HCT116 (cell line): ENCODE measurements at regions not wholly inside any gene's neighbourhood (a gene's known extent, or its start where the extent isn't known, plus 50 kb on each side); places are given as distances from the start of the nearest gene placed in this dataset.

Experiments used
- ATAC-seq: fragments of 200-7000 bp; cut with Tn5 transposase; 2 replicates; pipeline ENCODE4 v1.9.1; 2020; ENCODE audit warnings: mild to moderate bottlenecking, moderate library complexity
- BruUV-seq: library from RNA; stranded (reverse); fragments of 400-500 nt; replicated peaks from 2 replicates; lab custom pipeline; 2021; lab: Mats Ljungman, UMichigan
- CTCF ChIA-PET: fragments of 300-600 bp; sonication (Branson Sonifier 250); formaldehyde crosslinking; loops from one replicate; lab custom pipeline; 2021; ENCODE audit warnings: antibody characterized with exemption; lab: Charles Lee
- POLR2A ChIA-PET: fragments of 300-600, 350-600 bp; sonication (Branson Sonifier 250); formaldehyde crosslinking; loops from one replicate; lab custom pipeline; 2021; ENCODE audit warnings: antibody characterized with exemption; lab: Charles Lee
- RAD21 ChIA-PET, 2 experiments: fragments of 300-600 bp; sonication (Branson Sonifier 250); formaldehyde crosslinking; loops; one replicate each; lab custom pipeline; 2023; ENCODE audit warnings: low total read pairs in 2 of 2; ENCODE audit not compliant: uncharacterized antibody in 2 of 2, unreplicated experiment in 2 of 2, low non-redundant PET in 1 of 2; lab: Charles Lee
- DNase-seq: peaks from one replicate; pipeline ENCODE4 v3.0.0-alpha.2; 2010; ENCODE audit warnings: low read depth, low spot score
- H2AFZ ChIP-seq: fragments of 200-600 bp; shearing (Covaris generic), sonication (generic); 2 replicates; pipeline ENCODE4 v1.6.1; 2017; ENCODE audit warnings: low read depth, mixed run types, mixed read lengths, antibody characterized with exemption, low read length; ENCODE audit not compliant: poor library complexity, severe bottlenecking
- H3K27ac ChIP-seq: 2 replicates; pipeline ENCODE4 v1.5.1; 2012; ENCODE audit warnings: low read depth, low read length
- H3K27me3 ChIP-seq: fragments of 200-600 bp; sonication (generic); 2 replicates; pipeline ENCODE4 v1.6.1; 2016; ENCODE audit warnings: mixed run types, low read length, mixed read lengths; ENCODE audit not compliant: insufficient read depth
- H3K36me3 ChIP-seq, 2 experiments: fragments of 200-500 bp in 1 of 2; fragments of 200-600 bp in 1 of 2; sonication (Bioruptor generic) in 1 of 2; sonication (generic) in 1 of 2; 2 replicates each; pipeline versions ENCODE4 v1.5.1 to v1.6.1; 2014 to 2016; ENCODE audit warnings: low read length in 2 of 2, inconsistent platforms in 1 of 2, mixed read lengths in 1 of 2, mixed run types in 1 of 2; ENCODE audit not compliant: insufficient read depth in 2 of 2, control insufficient read depth in 1 of 2
- H3K4me1 ChIP-seq, 2 experiments: fragments of 200-600 bp in 1 of 2; sonication (generic) in 1 of 2; 2 replicates each; pipeline versions ENCODE4 v1.5.1 to v1.6.1; 2012 to 2017; ENCODE audit warnings: low read length in 2 of 2, inconsistent platforms in 1 of 2, mild to moderate bottlenecking in 1 of 2, mixed read lengths in 1 of 2, mixed run types in 1 of 2, moderate library complexity in 1 of 2; ENCODE audit not compliant: insufficient read depth in 2 of 2, control insufficient read depth in 1 of 2
- H3K4me2 ChIP-seq: fragments of 200-600 bp; sonication (generic); 2 replicates; pipeline ENCODE4 v1.6.1; 2017; ENCODE audit warnings: mixed run types, low read length, mixed read lengths
- H3K4me3 ChIP-seq, 2 experiments: fragments of 200-600 bp in 1 of 2; sonication (generic) in 1 of 2; replicated peaks in 1 of 2; 2 replicates each; pipeline ENCODE4 v1.5.1; 2011 to 2016; ENCODE audit warnings: low read length in 2 of 2, control low read depth in 1 of 2, low read depth in 1 of 2, mild to moderate bottlenecking in 1 of 2, mixed read lengths in 1 of 2, mixed run types in 1 of 2
- H3K79me2 ChIP-seq: fragments of 200-600 bp; sonication (generic); 2 replicates; pipeline ENCODE4 v1.6.1; 2017; ENCODE audit warnings: mild to moderate bottlenecking, mixed run types, low read length, moderate library complexity, mixed read lengths; ENCODE audit not compliant: insufficient read depth
- H3K9ac ChIP-seq: fragments of 200-600 bp; sonication (generic); 2 replicates; pipeline ENCODE4 v1.6.1; 2016; ENCODE audit warnings: low read length, mixed read lengths
- H3K9me2 ChIP-seq: fragments of 200-600 bp; sonication (generic), shearing (Covaris generic); 2 replicates; pipeline ENCODE4 v1.6.1; 2017; ENCODE audit warnings: mixed run types, mild to moderate bottlenecking, moderate library complexity; ENCODE audit not compliant: insufficient read depth
- H3K9me3 ChIP-seq, 2 experiments: fragments of 200-500 bp in 1 of 2; fragments of 200-600 bp in 1 of 2; sonication (Bioruptor generic) in 1 of 2; sonication (generic) in 1 of 2; 2 replicates each; pipeline ENCODE4 v1.6.1; 2014 to 2017; ENCODE audit warnings: low read length in 2 of 2, mixed read lengths in 2 of 2, inconsistent platforms in 1 of 2, low read depth in 1 of 2, mild to moderate bottlenecking in 1 of 2, mixed run types in 1 of 2, moderate library complexity in 1 of 2; ENCODE audit not compliant: control insufficient read depth in 1 of 2, insufficient read depth in 1 of 2
- H4K20me1 ChIP-seq: fragments of 200-600 bp; sonication (generic), shearing (Covaris generic); 2 replicates; pipeline ENCODE4 v1.6.1; 2017; ENCODE audit warnings: mixed run types, mild to moderate bottlenecking, moderate library complexity; ENCODE audit not compliant: insufficient read depth
- CEBPB ChIP-seq: IDR thresholded peaks from 2 replicates; pipeline ENCODE4 v1.6.1; 2012; ENCODE audit warnings: low read depth
- CTCF ChIP-seq, 3 experiments: fragments of 200-600 bp in 1 of 3; sonication (generic) in 1 of 3; IDR thresholded peaks in 2 of 3; conservative IDR thresholded peaks in 1 of 3; 2 replicates each; pipeline ENCODE4 v1.5.1; 2012 to 2017; ENCODE audit warnings: low read depth in 2 of 3, low read length in 2 of 3, antibody characterized with exemption in 1 of 3, borderline replicate concordance in 1 of 3, control low read depth in 1 of 3, mild to moderate bottlenecking in 1 of 3, mixed read lengths in 1 of 3, mixed run types in 1 of 3, moderate library complexity in 1 of 3; ENCODE audit not compliant: insufficient read depth in 1 of 3
- EZH2 ChIP-seq: fragments of 200-600 bp; sonication (generic); IDR thresholded peaks from 2 replicates; pipeline ENCODE4 v1.6.1; 2017; ENCODE audit warnings: antibody characterized with exemption, mixed run types
- EZH2phosphoT487 ChIP-seq: fragments of 200-600 bp; IDR thresholded peaks from 2 replicates; pipeline ENCODE4 v1.6.1; 2018; ENCODE audit warnings: antibody characterized with exemption, borderline replicate concordance
- FOSL1 ChIP-seq: IDR thresholded peaks from 2 replicates; pipeline ENCODE4 v1.6.1; 2012; ENCODE audit warnings: low read depth
- JUND ChIP-seq: IDR thresholded peaks from 2 replicates; pipeline ENCODE4 v1.6.1; 2012
- MAX ChIP-seq: IDR thresholded peaks from 2 replicates; pipeline ENCODE4 v1.6.1; 2012
- POLR2A ChIP-seq: IDR thresholded peaks from 2 replicates; pipeline ENCODE4 v1.7.0; 2011; ENCODE audit warnings: borderline replicate concordance; ENCODE audit not compliant: insufficient read depth, insufficient read length; ENCODE audit errors: extremely low read depth
- POLR2AphosphoS5 ChIP-seq: IDR thresholded peaks from 2 replicates; pipeline ENCODE4 v1.6.1; 2011; ENCODE audit warnings: mild to moderate bottlenecking, low read depth, low read length, moderate library complexity
- RAD21 ChIP-seq: IDR thresholded peaks from 2 replicates; pipeline ENCODE4 v1.6.1; 2012; ENCODE audit warnings: low read depth, mild to moderate bottlenecking
- SIN3A ChIP-seq: IDR thresholded peaks from 2 replicates; pipeline ENCODE4 v1.6.1; 2012; ENCODE audit warnings: low read depth
- TCF7L2 ChIP-seq: IDR thresholded peaks from 2 replicates; pipeline ENCODE4 v1.7.0; 2011; ENCODE audit warnings: borderline replicate concordance, inconsistent platforms; ENCODE audit not compliant: insufficient read depth, insufficient read length; ENCODE audit errors: extremely low read depth
- YY1 ChIP-seq: IDR thresholded peaks from 2 replicates; pipeline ENCODE4 v1.6.1; 2011; ENCODE audit warnings: low read length, low read depth, moderate library complexity, mild to moderate bottlenecking; ENCODE audit not compliant: insufficient replicate concordance; ENCODE audit errors: extremely low read depth
- ZNF274 ChIP-seq: fragments of 200-500 bp; sonication (Bioruptor generic); IDR thresholded peaks from 2 replicates; pipeline ENCODE4 v1.6.1; 2014; ENCODE audit warnings: mild to moderate bottlenecking, low read depth, low read length, inconsistent platforms
- intact Hi-C: fragments of 100-400 bp; cut with micrococcal nuclease; formaldehyde crosslinking; loops from 2 replicates; pipeline ENCODE4 v1.10.0; 2022
- TF ChIP-seq, protein P1 (sequence below): IDR thresholded peaks from 2 replicates; pipeline ENCODE4 v1.6.1; 2012
- TF ChIP-seq, protein P2 (sequence below): IDR thresholded peaks from 2 replicates; pipeline ENCODE4 v1.6.1; 2012; ENCODE audit warnings: low read depth

DNA sequence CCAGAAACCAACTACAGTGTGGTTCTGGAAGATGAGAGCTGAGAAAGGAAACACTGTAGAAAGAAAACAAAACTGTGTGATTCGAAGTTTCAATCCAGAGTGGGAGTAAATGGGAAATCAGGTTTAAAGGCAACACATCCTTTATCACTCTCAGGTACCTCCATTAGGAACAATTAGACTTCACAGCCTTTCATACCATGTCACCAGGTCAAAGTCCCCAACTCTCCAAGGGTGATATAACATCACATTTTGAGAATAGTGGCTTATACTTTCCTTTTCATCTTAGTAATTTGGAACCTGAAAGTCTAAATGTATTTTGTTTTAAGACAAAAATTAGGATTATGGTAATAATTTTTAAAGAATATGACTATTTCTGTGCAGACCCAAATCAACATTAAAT is 194.9 kb upstream of the WWC1 start:
- Histone ChIP-seq H3K79me2 (no peaks in the 10 kb centered on the region), H3K9me3 (no peaks in the 10 kb centered on the region), H3K36me3 (no peaks in the 10 kb centered on the region), H3K27ac (no peak overlapping the region), H3K9ac (no peak overlapping the region), H3K4me3 (no peak overlapping the region), H3K27me3 (peaks cover 30% of the 10 kb centered on the region), H3K4me2 (no peak overlapping the region), H2AFZ (no peak overlapping the region), H3K4me1 (no peaks in the 10 kb centered on the region), H4K20me1 (no peaks in the 10 kb centered on the region), H3K9me2 (no peaks in the 10 kb centered on the region)
- ChIA-PET POLR2A (no interaction called here), RAD21 (no interaction called here), CTCF (no interaction called here)
- TF ChIP-seq ZNF274 = no peak
- no peak for TF ChIP-seq CTCF (IDR thresholded peaks at IDR 0.05 in 2 of 3, conservative IDR thresholded peaks at IDR 0.05 in 1 of 3; ENCODE audit: borderline replicate concordance in 1 of 3, insufficient read depth in 1 of 3, low read depth in 2 of 3, low read length in 2 of 3)
- TF ChIP-seq, protein P1, sequence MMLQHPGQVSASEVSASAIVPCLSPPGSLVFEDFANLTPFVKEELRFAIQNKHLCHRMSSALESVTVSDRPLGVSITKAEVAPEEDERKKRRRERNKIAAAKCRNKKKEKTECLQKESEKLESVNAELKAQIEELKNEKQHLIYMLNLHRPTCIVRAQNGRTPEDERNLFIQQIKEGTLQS = no peak
- TF ChIP-seq FOSL1 = no peak
- TF ChIP-seq TCF7L2 = no peak
- no peak for TF ChIP-seq EZH2phosphoT487
- no peak for TF ChIP-seq JUND
- no peak for TF ChIP-seq SIN3A
- TF ChIP-seq, protein P2, sequence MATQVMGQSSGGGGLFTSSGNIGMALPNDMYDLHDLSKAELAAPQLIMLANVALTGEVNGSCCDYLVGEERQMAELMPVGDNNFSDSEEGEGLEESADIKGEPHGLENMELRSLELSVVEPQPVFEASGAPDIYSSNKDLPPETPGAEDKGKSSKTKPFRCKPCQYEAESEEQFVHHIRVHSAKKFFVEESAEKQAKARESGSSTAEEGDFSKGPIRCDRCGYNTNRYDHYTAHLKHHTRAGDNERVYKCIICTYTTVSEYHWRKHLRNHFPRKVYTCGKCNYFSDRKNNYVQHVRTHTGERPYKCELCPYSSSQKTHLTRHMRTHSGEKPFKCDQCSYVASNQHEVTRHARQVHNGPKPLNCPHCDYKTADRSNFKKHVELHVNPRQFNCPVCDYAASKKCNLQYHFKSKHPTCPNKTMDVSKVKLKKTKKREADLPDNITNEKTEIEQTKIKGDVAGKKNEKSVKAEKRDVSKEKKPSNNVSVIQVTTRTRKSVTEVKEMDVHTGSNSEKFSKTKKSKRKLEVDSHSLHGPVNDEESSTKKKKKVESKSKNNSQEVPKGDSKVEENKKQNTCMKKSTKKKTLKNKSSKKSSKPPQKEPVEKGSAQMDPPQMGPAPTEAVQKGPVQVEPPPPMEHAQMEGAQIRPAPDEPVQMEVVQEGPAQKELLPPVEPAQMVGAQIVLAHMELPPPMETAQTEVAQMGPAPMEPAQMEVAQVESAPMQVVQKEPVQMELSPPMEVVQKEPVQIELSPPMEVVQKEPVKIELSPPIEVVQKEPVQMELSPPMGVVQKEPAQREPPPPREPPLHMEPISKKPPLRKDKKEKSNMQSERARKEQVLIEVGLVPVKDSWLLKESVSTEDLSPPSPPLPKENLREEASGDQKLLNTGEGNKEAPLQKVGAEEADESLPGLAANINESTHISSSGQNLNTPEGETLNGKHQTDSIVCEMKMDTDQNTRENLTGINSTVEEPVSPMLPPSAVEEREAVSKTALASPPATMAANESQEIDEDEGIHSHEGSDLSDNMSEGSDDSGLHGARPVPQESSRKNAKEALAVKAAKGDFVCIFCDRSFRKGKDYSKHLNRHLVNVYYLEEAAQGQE = no peak
- no peak for TF ChIP-seq POLR2A
- no peak for TF ChIP-seq YY1
- TF ChIP-seq MAX = no peak
- no peak for TF ChIP-seq CEBPB
- TF ChIP-seq RAD21 = no peak
- TF ChIP-seq POLR2AphosphoS5 = no peak
- no peak for TF ChIP-seq EZH2
- DNase-seq (no peak), ATAC-seq (no peak)
- intact Hi-C loops = no loop called here
- no TSS peak for BruUV-seq
